SW480 (cell line): ENCODE measurements at regions not wholly inside any gene's neighbourhood (a gene's known extent, or its start where the extent isn't known, plus 50 kb on each side); places are given as distances from the start of the nearest gene placed in this dataset.

Experiments used
- DNase-seq: peaks from one replicate; pipeline ENCODE4 v3.0.0-alpha.2; 2016; ENCODE audit warnings: low spot score

DNA sequence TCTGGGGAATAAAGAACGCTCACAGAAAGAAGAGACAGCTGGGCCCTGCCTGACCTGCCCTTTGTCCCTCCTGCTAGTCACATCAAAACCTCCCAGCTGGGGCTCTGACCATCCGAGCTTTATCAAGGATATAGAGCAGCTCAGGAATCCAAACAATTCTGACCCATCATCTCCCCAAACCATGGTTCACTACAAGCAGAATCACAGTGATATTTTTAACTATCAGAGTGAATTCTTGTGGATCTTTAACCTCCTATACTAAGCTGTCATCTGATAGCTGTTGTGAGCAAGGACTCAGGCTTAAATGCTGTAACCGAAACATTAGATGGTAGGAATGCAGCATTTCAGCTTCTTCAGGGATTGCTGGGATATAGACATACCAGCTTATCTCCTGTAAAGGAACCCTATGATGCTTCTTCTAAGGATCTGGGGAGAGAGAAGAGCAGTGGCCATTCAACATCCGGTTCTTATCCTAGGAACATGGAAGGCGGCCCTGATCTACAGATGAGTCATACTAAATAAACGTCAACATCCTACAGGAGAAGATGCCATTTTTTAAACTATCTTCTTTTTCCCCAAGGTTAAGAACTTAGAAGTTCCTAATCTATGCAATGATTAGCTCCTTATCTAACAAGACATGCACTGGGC lies 84.7 kb upstream of the AKIP1 start:
- DNase-seq: peak; percentile 28

DNA sequence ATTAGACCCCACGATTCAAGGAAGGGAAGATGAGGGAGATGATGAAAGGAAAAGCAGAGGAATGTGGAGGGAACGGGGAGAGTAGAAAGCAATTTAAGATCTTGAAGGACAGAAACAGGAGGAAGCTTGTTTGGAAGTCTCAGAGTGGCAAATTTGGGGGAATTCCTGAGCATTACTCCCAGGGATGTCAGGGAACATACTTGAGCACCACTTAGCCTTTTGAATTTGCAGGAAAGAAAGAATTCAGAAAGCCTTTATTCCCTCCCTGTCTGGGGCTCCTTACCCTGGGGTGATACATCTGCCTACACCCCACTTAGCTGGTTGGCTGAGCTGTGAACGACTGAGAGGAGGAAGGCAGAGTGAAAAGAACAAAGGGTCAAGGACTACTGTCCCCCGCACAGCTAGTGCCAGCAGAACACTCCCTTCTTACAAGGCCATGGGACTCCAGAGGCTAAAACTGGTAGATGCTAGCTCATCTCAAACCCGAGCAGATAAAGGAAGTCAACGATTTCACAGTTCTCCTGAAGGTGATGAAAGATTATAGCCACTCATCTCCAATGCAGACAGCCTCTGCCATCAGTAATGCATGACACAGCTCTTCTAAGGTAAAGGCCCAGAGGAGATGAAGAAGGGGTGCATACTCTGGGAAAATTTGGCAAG lies 84.0 kb upstream of the AKIP1 start:
- DNase-seq: no peak

DNA sequence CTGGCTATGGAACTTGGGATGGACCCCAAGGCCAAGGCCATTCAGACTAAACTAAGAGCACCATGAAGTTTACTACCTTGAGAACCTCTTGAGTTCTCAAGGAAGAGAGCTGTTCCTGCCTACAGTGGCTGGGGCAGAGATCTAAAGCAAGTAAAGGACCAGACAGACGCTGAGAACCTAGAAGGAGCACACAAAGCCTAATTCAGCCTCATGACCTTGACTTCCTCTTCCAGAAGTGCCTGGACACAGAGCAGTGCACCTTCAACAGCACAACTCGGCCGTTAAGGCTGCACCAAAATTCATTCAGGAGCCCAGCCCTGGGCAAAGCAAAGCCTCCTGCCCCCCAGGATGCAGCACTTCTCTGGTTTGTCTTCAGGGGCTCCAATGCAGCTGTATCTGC lies 82.9 kb upstream of the AKIP1 start:
- no peak for DNase-seq

DNA sequence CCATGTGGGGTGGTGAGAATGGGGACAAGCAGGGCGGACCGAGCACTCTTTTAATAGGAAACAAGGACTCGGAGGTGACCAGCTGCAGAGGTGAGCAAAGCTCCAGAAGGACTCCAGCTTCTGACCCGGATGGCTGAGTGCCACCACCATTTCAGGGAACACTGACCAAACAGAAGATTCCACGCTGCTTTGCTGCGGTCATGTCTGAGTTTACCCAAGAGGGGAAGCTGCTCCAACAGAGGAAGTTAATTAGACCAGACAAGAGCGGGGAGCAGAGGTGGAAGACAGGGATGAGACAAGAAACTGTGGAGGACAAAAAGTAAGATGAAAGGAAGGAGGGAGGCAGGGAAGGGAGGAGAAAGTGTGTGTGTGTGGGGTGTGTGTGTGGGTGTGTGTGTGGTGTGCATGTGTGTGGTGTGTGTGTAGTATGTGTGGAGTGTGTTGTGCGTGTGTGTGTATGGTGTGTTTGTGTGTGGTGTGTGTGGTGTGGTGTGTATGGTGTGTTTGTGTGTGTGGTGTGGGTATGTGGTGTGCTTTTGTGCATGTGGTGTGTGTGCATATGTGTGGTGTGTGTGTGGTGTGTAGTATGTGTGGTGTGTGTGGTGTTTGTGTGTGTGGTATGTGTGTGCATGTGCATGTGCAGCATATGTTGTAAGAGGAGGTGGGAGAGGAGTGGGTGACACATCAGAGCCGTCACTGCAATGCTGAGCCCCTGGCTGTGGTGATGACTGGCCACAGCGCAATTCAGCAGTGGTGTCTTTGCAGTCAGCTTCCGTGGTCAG lies 82.2 kb upstream of the AKIP1 start:
- no peak for DNase-seq

DNA sequence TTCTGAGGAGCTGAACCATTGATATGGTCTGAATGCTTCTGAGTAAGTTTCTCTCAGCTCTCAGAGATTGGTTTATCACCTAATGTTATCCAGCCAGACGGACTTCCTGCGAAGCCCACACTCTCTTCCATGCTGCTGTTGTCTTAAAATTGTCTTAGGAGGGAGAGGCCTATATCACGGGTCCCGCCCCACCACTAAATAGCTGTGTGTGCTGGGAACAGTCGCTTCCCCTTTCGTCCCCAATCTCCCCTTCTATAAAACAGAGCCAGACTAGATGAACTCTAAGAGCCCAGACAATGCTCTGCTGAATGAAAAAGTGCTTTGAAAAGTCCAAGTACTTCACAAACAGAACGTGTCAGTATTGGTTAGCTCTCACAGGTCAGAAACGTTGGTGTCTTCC lies 81.4 kb upstream of the AKIP1 start:
- DNase-seq: no peak

DNA sequence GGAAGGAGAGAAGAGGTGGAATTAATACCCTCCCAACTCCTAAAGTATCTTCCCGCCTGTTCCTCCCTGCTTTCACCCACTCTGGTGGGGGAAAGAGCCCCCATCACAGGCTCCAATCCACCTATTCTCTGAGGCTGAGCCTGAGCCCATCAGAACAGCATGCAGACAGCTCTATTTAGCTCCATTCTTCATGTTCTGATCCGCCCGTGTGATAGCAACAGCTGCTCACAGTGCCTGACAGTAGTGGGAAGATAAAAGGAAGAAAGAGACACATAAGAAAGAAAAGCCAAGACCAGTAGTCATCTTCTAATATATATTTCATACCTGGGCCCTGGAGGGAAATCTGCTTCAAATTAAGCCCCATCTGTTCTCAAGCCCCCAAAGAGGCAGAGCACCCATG lies 80.3 kb upstream of the AKIP1 start:
- DNase-seq: no peak

DNA sequence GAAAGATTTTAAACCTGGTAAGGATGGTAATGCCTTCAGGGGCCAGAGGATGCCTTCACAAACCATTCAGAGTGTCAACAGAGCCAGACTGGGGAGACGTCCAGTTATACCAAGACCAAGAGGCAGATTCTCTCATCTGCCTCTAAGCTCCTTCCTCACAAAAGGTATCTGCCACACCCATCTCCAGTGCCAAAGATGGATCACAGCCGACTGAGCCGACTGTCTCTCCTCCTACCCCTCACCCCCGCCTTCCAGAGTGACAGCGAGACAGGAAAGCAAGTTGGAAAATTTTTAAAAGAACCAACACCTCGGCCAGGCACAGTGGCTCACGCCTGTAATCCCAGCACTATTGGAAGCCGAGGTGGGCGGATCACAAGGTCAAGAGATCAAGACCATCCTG lies 79.1 kb upstream of the AKIP1 start:
- DNase-seq: no peak

DNA sequence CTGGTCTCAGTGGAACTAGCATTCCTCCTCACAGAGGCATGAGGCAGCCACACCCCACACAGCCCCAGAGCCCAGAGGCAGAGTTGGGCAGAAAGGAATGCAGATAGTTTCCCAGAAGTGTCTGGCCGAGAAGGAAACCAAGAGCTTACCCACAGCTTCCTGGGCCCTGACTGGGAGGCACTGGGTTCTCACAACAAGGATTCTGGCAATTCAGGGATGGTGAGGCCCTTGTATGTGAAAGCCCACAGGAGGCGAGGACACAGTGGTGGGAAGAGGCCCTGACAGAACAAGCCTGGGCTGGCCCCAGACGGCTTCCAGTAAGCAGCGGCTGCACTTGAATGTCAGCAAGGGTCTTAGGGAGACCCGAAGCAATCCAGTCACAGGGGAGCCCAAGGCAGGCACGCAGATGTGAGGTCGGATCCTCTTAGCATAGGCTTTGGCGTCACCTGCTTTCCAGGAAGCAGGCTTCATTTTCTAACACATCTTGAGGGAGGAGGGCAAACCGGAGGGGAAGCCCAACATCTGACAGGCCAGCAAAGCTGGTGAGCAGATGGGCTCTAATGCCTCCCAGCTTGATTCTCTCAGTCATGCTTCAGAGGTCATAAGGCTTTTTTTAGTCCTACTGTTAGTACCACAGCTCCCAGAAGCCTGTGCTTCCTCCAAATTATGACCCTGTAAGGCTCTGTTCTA lies 78.3 kb upstream of the AKIP1 start:
- peak; percentile 57 for DNase-seq

DNA sequence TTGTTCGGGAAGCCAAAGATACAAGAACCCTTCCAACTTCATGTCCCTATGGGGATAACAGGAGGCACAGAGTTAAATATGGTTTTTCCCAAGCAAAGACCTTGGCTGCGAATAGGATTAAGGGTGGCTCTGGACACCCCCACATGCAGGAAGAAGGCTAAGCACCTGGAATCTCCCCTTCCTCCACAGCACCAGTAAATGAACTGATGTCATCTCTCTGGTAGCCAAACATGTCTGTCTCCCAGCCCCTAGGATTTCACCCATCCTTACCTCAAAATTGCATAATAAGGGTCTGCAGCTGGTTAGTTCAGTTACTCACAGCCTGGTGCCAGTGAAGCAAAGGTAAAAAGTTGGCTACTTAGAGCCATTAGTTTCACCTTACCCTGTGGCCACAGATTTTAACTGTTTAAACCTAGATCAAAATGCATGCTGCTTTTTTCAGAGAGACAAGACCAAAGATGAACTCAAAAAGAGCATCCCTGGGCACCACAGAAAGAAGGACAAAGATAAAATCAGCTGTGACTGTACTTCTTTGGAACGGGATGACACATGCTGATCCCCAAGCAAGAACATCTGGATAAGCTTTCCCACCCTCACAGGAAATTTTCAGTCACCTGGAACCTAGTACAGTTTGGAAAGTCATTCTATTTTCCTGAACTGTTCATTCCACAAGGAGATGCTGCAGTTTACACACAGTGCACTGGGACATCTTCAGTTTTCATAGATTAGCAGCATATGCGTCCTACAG lies 77.2 kb upstream of the AKIP1 start:
- DNase-seq: no peak

DNA sequence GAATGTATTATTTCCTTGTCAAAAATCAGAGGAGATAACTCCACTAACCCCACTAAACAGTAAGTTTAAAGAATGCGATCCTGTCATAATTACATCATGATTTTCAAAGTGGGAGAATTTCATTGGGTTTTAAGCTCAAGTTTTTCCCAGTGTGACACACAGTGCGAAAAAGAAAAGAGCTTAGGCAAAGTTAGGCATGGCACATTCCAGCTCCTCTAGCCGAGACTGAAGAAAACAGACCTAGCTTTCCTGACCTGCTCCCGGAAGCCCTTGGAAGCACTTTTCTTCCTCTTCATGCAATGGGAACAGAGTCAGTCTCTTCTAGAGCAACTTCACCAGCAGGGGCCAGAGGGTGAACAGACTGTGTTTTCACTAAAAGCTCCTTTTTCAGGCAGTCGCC lies 76.6 kb upstream of the AKIP1 start:
- DNase-seq: no peak

DNA sequence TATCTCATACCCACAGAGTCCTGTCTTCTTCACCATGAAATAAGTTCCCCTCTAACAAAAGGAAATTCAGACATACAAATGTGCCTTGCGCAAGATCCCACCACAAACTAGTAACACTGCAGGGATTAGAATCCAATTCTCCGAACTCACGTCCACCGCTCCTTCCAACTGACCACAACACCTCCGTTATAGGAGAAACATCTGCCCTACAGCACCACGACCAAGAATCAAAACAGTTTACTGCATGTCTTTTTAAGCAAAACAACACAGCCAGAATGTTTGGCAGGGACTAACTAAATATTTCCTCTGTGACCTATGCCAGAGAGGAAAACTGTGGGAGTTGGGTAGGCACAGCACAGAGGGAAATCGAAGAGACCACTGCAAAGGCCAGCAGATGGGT lies 72.7 kb upstream of the AKIP1 start:
- peak; percentile 10 for DNase-seq

DNA sequence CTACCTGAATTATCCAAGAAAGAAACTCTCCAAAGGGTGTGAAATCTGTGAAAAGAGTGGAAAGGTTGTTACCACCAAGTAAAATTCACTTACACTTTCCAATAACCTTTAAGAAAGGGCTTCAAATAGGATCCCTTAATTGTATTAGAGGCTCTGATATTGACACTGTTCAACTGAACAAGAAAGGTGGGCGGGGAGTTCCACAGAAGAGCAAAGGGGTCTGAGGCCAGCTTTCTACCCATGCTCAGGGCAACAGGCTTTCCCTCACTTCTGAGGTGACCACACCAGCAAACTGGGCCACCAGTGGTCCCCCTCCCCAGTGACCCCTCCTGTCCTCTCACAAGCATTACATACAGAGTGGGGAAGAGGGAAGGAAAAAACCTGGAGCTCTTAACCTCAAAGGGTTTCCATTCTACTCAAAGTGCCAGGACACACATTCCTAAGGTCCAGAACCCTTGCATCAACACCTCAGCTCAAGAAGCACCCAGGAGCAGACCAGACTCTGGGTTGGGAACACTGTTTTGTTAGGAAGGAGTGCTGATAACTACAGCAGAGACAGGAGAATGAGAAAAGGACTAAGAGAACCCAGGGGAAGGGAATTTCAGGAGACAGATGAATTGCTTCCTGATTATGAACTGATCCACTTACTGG lies 71.6 kb upstream of the AKIP1 start:
- DNase-seq: peak; percentile 27

DNA sequence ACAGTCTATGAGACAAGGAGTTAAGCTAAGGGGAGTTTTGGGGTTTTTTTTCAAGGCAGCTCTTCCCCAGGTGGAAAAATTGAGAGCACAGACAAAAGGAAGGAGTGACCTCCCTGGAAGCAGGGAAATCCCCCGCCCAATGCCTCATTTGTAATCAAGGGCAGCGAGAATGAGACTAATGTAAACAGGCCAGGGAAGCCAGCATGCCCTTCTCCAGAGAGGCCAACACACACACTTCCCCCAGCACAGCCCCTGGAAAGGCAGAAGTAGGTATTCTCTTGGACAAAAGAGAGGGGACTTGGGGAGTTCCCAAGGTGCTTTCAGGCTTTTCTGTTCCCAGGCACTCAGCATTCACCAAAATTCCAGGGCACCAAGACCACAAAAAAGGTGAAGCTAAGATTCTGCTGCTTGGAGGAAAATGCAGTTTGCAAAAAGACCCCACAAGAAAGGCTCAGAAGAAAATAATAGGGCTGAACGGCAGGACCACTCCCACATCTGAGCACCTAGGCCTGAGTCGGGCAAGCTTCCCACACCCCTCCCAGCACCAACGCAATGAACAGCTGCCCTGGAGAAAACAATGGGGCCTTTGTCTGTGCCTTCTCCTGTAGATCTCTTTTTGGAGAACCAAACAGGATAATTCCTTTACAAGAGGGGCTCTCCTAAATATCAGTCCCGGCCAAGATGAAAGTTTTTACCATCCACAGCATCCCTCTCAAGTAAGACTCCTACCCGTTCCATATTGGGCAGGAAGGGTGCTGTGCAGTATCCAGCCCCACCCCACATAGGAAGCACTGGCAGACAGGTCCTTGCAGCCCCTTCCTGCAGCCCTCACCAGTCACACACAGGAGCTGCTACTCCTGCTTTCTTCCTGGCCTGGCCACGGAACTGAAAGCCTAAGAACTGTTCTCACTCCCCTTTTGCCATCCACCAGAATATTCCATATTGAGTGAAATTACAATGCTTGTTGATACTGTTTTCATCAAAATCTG lies 70.7 kb upstream of the AKIP1 start:
- DNase-seq: peak; percentile 81

DNA sequence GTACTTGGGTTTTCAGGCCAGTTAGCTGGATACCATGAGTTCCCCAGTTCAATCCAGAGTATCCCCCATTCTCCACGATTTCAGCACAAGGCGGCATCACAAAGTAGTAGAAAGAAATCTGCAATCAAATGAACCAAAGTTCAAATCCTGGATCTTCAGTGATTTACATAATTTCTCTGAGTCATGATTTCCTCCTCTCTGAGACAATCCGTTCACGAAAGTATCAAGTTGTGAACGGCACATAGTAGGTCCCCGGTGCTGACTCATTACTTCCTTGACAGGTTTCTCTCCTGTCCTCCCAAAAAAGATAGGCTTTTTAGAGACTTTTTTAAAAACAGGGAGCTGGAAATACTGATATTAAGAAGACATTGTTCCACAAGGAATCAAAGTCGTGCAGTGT lies 69.1 kb upstream of the AKIP1 start:
- no peak for DNase-seq

DNA sequence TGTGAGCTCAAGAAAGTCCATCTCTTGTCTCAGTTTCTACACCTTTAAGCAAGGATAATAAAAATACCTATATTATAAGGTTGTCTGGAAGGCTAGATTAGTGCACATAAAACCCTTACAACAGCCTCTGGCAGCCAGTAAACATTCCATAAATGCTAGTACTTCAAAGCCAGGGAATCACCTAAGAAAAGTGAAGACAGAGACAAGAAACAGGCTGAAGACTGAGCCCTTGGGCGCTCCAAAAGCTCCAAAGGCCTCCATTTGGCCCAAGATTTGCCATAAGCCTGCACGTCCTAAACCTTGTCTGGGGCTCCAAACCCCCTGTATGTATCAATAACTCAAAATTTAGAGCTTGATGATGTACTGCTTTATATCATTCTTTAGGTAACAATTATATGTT lies 52.2 kb upstream of the AKIP1 start:
- no peak for DNase-seq
